Stimulated activated naive CD4-positive, alpha-beta T cell (primary cell): ENCODE measurements at regions not wholly inside any gene's neighbourhood (a gene's known extent, or its start where the extent isn't known, plus 50 kb on each side); places are given as distances from the start of the nearest gene placed in this dataset.

Source experiments
- DNase-seq, 6 experiments: peaks; one replicate each; lab custom pipeline; 2025; lab: John Stamatoyannopoulos, UW

- DNase-seq = no peak
Measured at GRCh38 chr2:193980599-193980998, 1676.4 kb upstream of the SLC39A10 start.

DNA sequence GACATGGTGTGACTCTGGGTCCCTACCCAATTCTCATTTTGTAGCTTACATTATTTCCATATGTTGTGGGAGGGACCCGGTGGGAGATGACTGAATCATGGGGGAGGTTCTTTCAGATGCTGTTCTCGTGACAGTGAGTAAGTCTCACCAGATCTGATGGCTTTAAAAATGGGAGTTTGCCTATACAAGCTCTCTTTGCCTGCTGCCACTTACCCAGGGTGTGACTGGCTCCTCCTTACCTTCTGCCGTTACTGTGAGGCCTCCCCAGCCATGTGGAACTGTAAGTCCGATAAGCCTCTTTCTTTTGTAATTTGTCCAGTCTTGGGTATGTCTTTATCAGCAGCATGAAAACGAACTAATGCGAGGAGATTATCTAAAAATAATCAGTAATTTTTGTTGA is 1683.2 kb upstream of the SLC39A10 start:
- DNase-seq = no peak

DNA sequence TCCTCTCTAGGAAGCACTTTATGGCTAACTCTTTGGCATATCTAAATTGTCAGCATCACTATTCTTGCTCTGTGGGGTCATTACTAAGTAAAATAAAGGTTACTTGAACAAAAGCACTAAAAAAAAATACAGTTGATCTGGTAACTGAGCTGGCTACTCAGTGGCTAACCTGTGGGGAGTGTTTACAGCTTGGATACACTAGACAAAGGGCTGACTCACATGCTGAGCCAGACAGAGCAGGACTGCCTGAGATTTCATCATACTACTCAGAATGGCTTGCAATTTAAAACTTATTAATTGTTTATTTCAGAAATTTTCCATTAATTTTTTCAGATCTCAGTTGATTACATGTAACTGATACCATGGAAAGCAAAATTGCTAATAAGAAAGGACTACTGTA is 1690.4 kb upstream of the SLC39A10 start:
- no peak for DNase-seq

GRCh38 chr2:193965263-193965662 is 1691.8 kb upstream of the SLC39A10 start:
- DNase-seq = no peak

- DNase-seq = no peak
Measured at GRCh38 chr2:193963472-193964119, 1693.4 kb upstream of the SLC39A10 start.

GRCh38 chr2:193946806-193947205 is 1710.2 kb upstream of the SLC39A10 start:
- no peak for DNase-seq

DNA sequence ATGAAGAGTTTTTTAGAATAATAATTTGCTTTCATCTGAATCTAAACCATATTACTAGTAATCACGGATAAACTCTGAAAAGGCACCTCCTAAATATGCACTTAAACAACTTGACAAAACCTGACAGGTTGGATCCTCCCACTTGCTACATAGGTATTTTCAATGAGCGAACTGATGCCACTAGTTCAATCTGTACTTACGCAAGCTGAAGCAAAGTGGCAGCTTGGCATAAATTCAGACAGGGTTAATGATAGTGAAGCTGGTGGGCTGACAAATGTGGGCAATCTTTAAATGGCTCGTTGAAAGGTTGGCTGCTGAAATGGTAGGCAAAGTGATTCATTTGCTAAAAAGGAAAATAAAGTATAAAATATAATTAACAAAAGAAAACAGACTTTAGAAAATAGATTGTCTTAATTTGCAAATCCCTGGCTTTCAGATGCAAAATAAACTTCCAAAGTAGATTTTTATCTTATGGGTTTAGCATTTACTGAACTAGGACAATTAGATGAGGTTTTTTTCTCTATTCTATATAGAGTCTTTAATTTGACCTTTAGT is 1713.5 kb upstream of the SLC39A10 start:
- no peak for DNase-seq

- no peak for DNase-seq
Measured at GRCh38 chr2:193935114-193935513, 1721.9 kb upstream of the SLC39A10 start.

GRCh38 chr2:193929131-193929530 is 1727.9 kb upstream of the SLC39A10 start:
- DNase-seq = no peak

DNA sequence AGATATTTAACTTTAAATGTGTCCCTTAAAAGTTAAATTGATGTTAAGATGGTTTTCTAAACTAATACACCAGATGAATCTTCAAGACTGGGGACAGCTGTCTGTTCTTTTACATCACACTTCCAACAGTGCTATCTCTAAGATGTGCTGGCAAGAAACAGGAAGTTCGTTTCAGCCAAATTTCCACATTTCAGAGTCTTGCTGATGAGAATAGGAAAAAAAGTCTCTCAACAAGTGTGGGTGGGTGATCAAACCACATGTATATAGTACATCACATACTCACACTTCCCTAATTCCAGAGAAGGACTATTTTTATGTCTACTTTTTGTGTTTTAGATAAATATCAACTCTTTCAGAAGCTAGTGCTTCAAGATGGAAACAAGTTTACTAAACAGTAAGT is 1712.8 kb upstream of the TMEFF2 start:
- DNase-seq = no peak

GRCh38 chr2:193900292-193900691 is 1705.6 kb upstream of the TMEFF2 start:
- DNase-seq = no peak

DNA sequence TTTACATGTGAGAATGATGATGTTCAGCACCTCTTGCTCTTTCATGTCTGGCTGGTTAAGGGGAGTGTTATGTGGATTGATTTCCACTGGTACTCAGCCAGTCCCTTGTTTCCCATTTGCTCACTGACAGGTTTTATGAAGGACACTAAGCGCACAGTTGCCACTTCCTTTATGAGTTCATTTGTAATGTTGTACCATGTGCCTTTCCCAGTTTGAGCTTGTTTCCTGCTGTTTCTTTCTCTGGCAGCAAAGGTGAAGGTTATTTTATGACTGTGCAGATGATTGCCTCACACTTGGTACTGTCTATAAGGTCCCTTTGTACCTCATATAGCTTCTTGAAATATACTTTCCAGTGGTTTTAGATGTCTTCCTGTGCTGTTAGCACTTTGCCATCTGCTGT is 1700.5 kb upstream of the TMEFF2 start:
- no peak for DNase-seq

DNA sequence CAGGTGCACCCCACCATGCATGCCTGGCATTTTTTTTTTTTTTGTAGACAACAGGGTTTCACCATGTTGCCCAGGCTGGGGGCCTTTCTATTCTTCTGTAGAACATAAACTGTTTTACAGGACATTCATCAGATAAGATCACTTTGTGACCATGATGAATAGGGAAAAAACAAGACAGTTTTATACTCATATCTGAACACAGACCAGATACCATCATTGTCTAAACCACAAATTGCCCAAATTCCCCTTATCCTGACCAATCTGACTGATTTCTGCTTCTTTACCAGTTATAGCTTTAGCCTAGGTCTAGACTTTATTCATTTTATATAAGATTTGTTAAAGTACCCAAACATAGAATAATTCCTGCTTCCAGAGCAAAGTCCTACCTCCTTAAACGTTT is 1699.3 kb upstream of the TMEFF2 start:
- DNase-seq = no peak

DNA sequence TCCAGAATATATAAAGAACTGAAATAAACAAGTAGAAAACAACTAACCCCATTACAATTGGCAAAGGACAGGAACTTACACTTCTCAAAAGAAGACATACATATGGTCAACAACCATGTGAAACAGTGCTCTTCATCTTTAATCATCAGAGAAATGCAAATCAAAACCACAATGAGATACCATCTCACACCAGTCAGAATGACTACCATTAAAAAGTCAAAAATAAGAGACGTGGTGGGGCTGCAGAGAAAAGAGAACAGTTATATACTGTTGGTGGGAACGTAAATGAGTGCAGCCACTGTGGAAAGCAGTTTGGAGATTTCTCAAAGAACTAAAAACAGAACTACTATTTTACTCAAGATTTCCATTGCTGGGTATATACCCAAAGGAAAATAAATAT is 1696.3 kb upstream of the TMEFF2 start:
- DNase-seq = no peak

- no peak for DNase-seq
Measured at GRCh38 chr2:193885419-193885818, 1690.7 kb upstream of the TMEFF2 start.

GRCh38 chr2:193883820-193884219 is 1689.1 kb upstream of the TMEFF2 start:
- DNase-seq = no peak

GRCh38 chr2:193876980-193877379 is 1682.2 kb upstream of the TMEFF2 start:
- no peak for DNase-seq

DNA sequence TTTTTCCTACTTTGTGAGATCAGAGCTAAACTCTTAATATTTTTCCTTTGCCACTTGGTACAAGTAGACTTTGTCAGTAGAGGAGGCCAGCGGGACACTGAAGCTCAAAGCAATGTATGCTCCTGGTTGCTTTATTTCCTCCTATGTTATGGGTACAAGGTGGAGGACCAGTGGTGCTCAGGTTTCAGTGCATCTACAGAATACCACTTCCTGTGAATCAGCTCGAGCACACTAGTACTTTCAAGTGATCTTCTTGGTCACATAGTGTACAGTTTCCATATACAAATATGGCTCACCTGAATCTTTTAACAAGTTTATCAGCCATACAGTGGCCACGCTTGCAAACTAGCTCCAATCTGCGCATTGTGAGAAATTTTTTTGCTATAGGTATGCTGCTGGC is 1674.8 kb upstream of the TMEFF2 start:
- no peak for DNase-seq

DNA sequence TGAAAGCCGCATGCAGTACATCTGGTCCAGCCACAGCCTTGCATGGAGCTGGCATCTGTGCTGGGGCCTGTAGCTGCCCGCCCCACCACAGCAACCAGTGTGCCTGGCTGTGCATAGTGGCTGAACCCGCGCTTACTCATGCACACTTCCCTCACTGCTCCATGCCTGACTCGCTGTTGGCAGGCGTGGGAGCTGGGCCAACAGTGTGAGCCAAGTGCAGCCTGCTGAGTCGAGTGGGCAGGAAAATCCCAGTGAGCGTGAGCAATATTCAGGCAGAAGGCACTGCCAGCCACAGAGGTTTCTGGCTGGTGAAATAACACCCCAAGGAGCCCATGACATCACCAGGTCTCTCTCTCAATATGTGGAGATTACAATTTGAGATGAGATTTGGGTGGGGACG is 1674.1 kb upstream of the TMEFF2 start:
- no peak for DNase-seq

- no peak for DNase-seq
Measured at GRCh38 chr2:193868132-193868531, 1673.4 kb upstream of the TMEFF2 start.

- DNase-seq = no peak
Measured at GRCh38 chr2:193867454-193867853, 1672.7 kb upstream of the TMEFF2 start.

DNA sequence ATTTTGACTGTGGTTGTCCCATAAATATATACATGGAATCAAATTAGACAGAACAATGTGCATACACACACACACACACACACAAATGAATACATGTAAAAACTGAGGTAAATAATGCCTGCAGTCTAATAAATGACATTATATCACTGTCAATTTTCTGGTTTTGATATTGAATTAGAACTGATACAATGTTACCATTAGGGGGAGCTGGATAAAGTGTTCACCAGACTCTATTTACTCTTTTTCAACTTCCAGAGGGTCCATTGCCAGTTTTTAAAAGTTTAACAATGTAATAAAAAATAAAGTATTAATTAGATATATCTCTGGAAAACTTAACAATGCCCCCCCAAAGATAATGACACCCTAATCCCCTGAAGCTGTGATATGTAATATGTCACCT is 1666.8 kb upstream of the TMEFF2 start:
- no peak for DNase-seq

GRCh38 chr2:193847991-193848390 is 1653.3 kb upstream of the TMEFF2 start:
- DNase-seq = no peak

GRCh38 chr2:193847130-193847529 is 1652.4 kb upstream of the TMEFF2 start:
- DNase-seq = no peak
